Nephron (organoid): ENCODE measurements at regions not wholly inside any gene's neighbourhood (a gene's known extent, or its start where the extent isn't known, plus 50 kb on each side); places are given as distances from the start of the nearest gene placed in this dataset.

Experiments
- H3K27ac Mint-ChIP-seq, 3 experiments: 2 replicates each; pipeline ENCODE4 v1.8.0; 2020; ENCODE audit warnings: mixed read lengths in 3 of 3, mild to moderate bottlenecking in 2 of 3, moderate library complexity in 1 of 3
- H3K27me3 Mint-ChIP-seq: 2 replicates; pipeline ENCODE4 v1.8.0; 2021; ENCODE audit warnings: low read depth, mild to moderate bottlenecking, moderate library complexity, mixed read lengths
- H3K36me3 Mint-ChIP-seq: 2 replicates; pipeline ENCODE4 v1.8.0; 2020; ENCODE audit warnings: low read depth, mixed read lengths
- H3K4me1 Mint-ChIP-seq: 2 replicates; pipeline ENCODE4 v1.8.0; 2020; ENCODE audit warnings: mixed read lengths
- H3K4me3 Mint-ChIP-seq, 3 experiments: 2 replicates each; pipeline ENCODE4 v1.8.0; 2020; ENCODE audit warnings: mild to moderate bottlenecking in 3 of 3, mixed read lengths in 3 of 3, moderate library complexity in 2 of 3
- H3K9me3 Mint-ChIP-seq: 2 replicates; pipeline ENCODE4 v1.8.0; 2020; ENCODE audit warnings: mixed read lengths
- CTCF ChIP-seq, 3 experiments: fragments of 200-600 bp; sonication (generic); IDR thresholded peaks; one replicate each; pipeline ENCODE4 v1.5.0; 2021; ENCODE audit warnings: antibody characterized with exemption in 3 of 3; ENCODE audit not compliant: unreplicated experiment in 3 of 3

GRCh38 chr1:191002768-191003167 lies 525.1 kb upstream of the BRINP3 start:
- Mint-ChIP-seq H3K9me3 (peaks cover 2% of the 10 kb centered on the region), H3K27ac (no peak overlapping the region), H3K27me3 (no peaks in the 10 kb centered on the region), H3K36me3 (no peaks in the 10 kb centered on the region), H3K4me1 (no peaks in the 10 kb centered on the region), H3K4me3 (no peak overlapping the region)
- no peak for TF ChIP-seq CTCF (IDR thresholded peaks at IDR 0.05; ENCODE audit: unreplicated experiment in 3 of 3)

- no peak for TF ChIP-seq CTCF (IDR thresholded peaks at IDR 0.05; ENCODE audit: unreplicated experiment in 3 of 3)
- Mint-ChIP-seq H3K27me3 (no peaks in the 10 kb centered on the region), H3K9me3 (no peaks in the 10 kb centered on the region), H3K4me3 (no peak overlapping the region), H3K36me3 (no peaks in the 10 kb centered on the region), H3K27ac (no peak overlapping the region), H3K4me1 (no peaks in the 10 kb centered on the region)
Measured at GRCh38 chr1:191016765-191017164, 539.1 kb upstream of the BRINP3 start.

GRCh38 chr1:191022856-191023255 lies 545.2 kb upstream of the BRINP3 start:
- no peak for TF ChIP-seq CTCF (IDR thresholded peaks at IDR 0.05; ENCODE audit: unreplicated experiment in 3 of 3)
- Mint-ChIP-seq H3K27ac (no peak overlapping the region), H3K36me3 (no peaks in the 10 kb centered on the region), H3K4me1 (no peaks in the 10 kb centered on the region), H3K27me3 (no peaks in the 10 kb centered on the region), H3K4me3 (no peak overlapping the region), H3K9me3 (peaks cover 5% of the 10 kb centered on the region)

GRCh38 chr1:191025896-191026642 lies 548.4 kb upstream of the BRINP3 start:
- H3K27me3 Mint-ChIP-seq: no peaks in the 10 kb centered on the region
- TF ChIP-seq CTCF (IDR thresholded peaks at IDR 0.05; ENCODE audit: unreplicated experiment in 3 of 3): no peak

GRCh38 chr1:191026828-191027227 lies 549.2 kb upstream of the BRINP3 start:
- no peaks in the 10 kb centered on the region for H3K27me3 Mint-ChIP-seq
- TF ChIP-seq CTCF (IDR thresholded peaks at IDR 0.05; ENCODE audit: unreplicated experiment in 3 of 3): no peak
- H3K27ac Mint-ChIP-seq: no peak overlapping the region
- H3K4me1 Mint-ChIP-seq: no peaks in the 10 kb centered on the region
- H3K4me3 Mint-ChIP-seq: no peak overlapping the region
- no peaks in the 10 kb centered on the region for H3K36me3 Mint-ChIP-seq
- H3K9me3 Mint-ChIP-seq: peaks cover 12% of the 10 kb centered on the region

More at GRCh38 chr1:191025896-191026642, 548.4 kb upstream of the BRINP3 start:
- H3K36me3 Mint-ChIP-seq: no peaks in the 10 kb centered on the region
- no peaks in the 10 kb centered on the region for H3K4me1 Mint-ChIP-seq
- peaks cover 12% of the 10 kb centered on the region for H3K9me3 Mint-ChIP-seq
- no peak overlapping the region for H3K27ac Mint-ChIP-seq
- H3K4me3 Mint-ChIP-seq: no peak overlapping the region

GRCh38 chr1:191034132-191034531 lies 556.5 kb upstream of the BRINP3 start:
- H3K27ac Mint-ChIP-seq: no peak overlapping the region
- no peak for TF ChIP-seq CTCF (IDR thresholded peaks at IDR 0.05; ENCODE audit: unreplicated experiment in 3 of 3)
- no peak overlapping the region for H3K4me3 Mint-ChIP-seq
- no peaks in the 10 kb centered on the region for H3K27me3 Mint-ChIP-seq
- no peaks in the 10 kb centered on the region for H3K36me3 Mint-ChIP-seq
- no peaks in the 10 kb centered on the region for H3K4me1 Mint-ChIP-seq
- H3K9me3 Mint-ChIP-seq: peaks cover 7% of the 10 kb centered on the region
